SK-N-MC (cell line): ENCODE measurements at regions not wholly inside any gene's neighbourhood (a gene's known extent, or its start where the extent isn't known, plus 50 kb on each side); places are given as distances from the start of the nearest gene placed in this dataset.

ENCODE experiments used
- EZH2 ChIP-seq: fragments of 200-600 bp; sonication (generic); IDR thresholded peaks from one replicate; pipeline ENCODE4 v1.6.1; 2017; ENCODE audit warnings: antibody characterized with exemption
- FOXP2 ChIP-seq: optimal IDR thresholded peaks from 2 replicates; pipeline ENCODE3; 2011; ENCODE audit warnings: mild to moderate bottlenecking, moderate library complexity; ENCODE audit not compliant: insufficient read depth; ENCODE audit errors: extremely low read length, control extremely low read depth
- POLR2AphosphoS5 ChIP-seq: IDR thresholded peaks from 2 replicates; pipeline ENCODE4 v1.6.1; 2012; ENCODE audit warnings: mild to moderate bottlenecking, low read depth, low read length, borderline replicate concordance

- no peak for TF ChIP-seq POLR2AphosphoS5
- no peak for TF ChIP-seq EZH2
- no peak for TF ChIP-seq FOXP2
These were observed 692.6 kb downstream of the PCDH17 start for GRCh38 chr13:58324161-58324560.
